Spleen (tissue), 7 donors: ENCODE measurements at regions not wholly inside any gene's neighbourhood (a gene's known extent, or its start where the extent isn't known, plus 50 kb on each side); places are given as distances from the start of the nearest gene placed in this dataset.

ENCODE experiments used
- CTCF ChIP-seq, 11 experiments: fragments of 200-600 bp in 7 of 11; fragments of 450-650 bp in 4 of 11; sonication (generic) in 4 of 11; IDR thresholded peaks in 8 of 11; conservative IDR thresholded peaks in 3 of 11; 1 replicate in 7 of 11; 2 replicates in 4 of 11; pipeline versions ENCODE4 v1.4.0 to v1.8.0; 2016 to 2021; ENCODE audit warnings: antibody characterized with exemption in 11 of 11, inconsistent platforms in 4 of 11, mild to moderate bottlenecking in 1 of 11
- POLR2A ChIP-seq, 3 donors: fragments of 450-650 bp; IDR thresholded peaks; one replicate each; pipeline ENCODE4 v1.5.1; 2017; ENCODE audit warnings: antibody characterized with exemption in 3 of 3, mild to moderate bottlenecking in 1 of 3
- donor health status: DM: no; HTN: no; CAD: no; lungs with moderate emphysema.
- donor health status: DM: no; HTN: no; CAD: no.
- donor health status: DM: no; HTN: no; CAD: no.

- TF ChIP-seq POLR2A (IDR thresholded peaks at IDR 0.05) (no peak), CTCF (IDR thresholded peaks at IDR 0.05 in 8 of 11, conservative IDR thresholded peaks at IDR 0.05 in 3 of 11) (no peak)
Measured at GRCh38 chr20:47859278-47859677, 74.0 kb upstream of the SULF2 start.
